ENCODE measurements at regions not wholly inside any gene's neighbourhood (a gene's known extent, or its start where the extent isn't known, plus 50 kb on each side); places are given as distances from the start of the nearest gene placed in this dataset.

DNA sequence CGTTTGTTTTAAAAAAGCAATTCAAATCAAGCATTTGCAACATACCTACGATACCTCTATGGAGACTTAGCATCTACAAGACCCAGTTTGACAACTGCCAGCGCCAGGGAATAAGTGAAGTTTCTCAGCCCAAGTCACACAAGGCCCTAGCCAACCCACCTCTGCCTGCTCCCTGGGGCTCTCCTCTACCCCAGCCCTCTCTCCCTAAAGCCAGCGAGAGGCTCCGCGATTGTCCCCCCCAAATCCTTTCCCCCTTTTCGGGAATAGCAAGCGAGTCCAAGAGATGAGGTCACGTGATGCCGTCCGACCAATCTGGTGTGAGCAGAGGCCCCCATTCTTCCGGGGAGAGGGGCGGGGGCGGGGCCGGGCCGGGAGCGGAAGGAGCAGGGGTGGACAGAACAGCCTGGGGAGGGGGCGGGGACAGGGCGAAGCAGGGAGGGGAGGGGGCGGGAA, 102.2 kb upstream of the RAB6C start:
- H3K4me1 ChIP-seq (ENCODE audit: control insufficient read depth, extremely low read depth, insufficient read depth, low read length): no peaks in the 10 kb centered on the region
- no peak for TF ChIP-seq EZH2 (IDR thresholded peaks at IDR 0.05; ENCODE audit: low read length, missing control alignments)
- TF ChIP-seq, protein P1, sequence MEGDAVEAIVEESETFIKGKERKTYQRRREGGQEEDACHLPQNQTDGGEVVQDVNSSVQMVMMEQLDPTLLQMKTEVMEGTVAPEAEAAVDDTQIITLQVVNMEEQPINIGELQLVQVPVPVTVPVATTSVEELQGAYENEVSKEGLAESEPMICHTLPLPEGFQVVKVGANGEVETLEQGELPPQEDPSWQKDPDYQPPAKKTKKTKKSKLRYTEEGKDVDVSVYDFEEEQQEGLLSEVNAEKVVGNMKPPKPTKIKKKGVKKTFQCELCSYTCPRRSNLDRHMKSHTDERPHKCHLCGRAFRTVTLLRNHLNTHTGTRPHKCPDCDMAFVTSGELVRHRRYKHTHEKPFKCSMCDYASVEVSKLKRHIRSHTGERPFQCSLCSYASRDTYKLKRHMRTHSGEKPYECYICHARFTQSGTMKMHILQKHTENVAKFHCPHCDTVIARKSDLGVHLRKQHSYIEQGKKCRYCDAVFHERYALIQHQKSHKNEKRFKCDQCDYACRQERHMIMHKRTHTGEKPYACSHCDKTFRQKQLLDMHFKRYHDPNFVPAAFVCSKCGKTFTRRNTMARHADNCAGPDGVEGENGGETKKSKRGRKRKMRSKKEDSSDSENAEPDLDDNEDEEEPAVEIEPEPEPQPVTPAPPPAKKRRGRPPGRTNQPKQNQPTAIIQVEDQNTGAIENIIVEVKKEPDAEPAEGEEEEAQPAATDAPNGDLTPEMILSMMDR (conservative IDR thresholded peaks at IDR 0.05 in 1 of 2, IDR thresholded peaks at IDR 0.05 in 1 of 2; ENCODE audit: low read depth in 1 of 2, low read length in 2 of 2): no peak
- peak; percentile 68 to 85 for DNase-seq (ENCODE audit: low read depth in 2 of 2)
- H3K27ac ChIP-seq (ENCODE audit: insufficient read depth, low read length): no peak overlapping the region
- H3K36me3 ChIP-seq (ENCODE audit: control insufficient read depth, insufficient read depth, low read length): no peaks in the 10 kb centered on the region
- H3K9me3 ChIP-seq (ENCODE audit: control insufficient read depth, insufficient read depth, low read depth, low read length): no peaks in the 10 kb centered on the region
- H2AFZ ChIP-seq (ENCODE audit: low read length): peak overlapping the region; percentile 92
- H3K4me3 ChIP-seq (replicated peaks in 1 of 4; ENCODE audit: control extremely low read depth in 1 of 4, insufficient read depth in 1 of 4, low read depth in 3 of 4, low read length in 4 of 4): peak overlapping the region; percentile 58 to 86 (median 68)
- H3K9ac ChIP-seq (ENCODE audit: insufficient read depth, low read length): peak overlapping the region; percentile 37
- no peaks in the 10 kb centered on the region for H3K79me2 ChIP-seq (ENCODE audit: control insufficient read depth, insufficient read depth, low read length)
- no peaks in the 10 kb centered on the region for H4K20me1 ChIP-seq (ENCODE audit: control insufficient read depth, extremely low read depth, insufficient read depth, low read length)
- H3K4me2 ChIP-seq (ENCODE audit: extremely low read depth, insufficient read depth, low read length): peak overlapping the region; percentile 84
- no peaks in the 10 kb centered on the region for H3K27me3 ChIP-seq (ENCODE audit: control insufficient read depth, insufficient read depth, low read length)

DNA sequence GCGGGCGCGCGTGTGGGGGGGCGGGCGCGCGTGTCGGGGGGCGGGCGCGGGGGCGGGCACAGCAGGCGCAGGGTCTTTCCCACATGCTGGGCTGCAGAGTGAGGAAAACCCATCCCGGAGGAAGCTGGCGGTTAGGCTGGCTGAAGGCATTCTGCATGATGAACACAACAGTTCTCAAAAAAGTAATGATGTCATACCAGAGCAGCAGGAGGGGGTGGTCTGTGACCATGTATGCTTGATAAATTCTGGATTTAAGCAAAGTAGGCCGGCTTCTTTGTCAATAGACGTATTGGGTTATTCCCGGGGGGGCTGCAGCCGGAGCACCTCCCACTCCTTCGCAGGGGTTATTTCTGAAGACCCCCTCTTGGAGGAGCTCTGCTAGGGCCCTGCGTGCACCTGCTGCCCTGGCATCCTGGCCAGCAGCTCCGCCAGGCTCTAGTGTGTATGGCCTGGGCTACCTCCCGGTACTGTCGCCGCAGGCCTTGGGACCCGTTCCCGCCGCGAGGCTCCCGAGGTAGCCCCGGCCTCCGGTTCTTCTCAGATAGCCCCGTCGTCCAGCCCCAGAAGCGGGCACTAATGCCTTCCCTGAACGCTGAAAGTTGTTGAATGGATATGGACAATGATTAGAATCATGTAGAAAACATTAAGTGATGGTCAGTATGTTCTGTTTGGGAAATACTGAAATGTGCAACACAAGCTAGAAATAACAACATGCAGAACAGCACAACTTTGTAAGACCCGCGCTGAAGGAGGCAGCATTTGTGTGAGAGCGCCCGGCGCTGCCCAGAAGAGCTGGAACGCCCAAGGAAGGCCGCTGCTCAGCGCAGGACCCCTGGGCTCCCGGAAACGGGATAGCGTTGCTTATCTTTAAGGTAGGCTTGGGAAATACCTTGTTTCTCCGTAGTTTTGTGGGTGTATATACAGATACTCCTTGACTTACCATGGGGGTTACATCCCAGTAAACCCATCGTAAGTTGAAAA, 101.4 kb upstream of the RAB6C start:
- H3K4me2 ChIP-seq (ENCODE audit: extremely low read depth, insufficient read depth, low read length): peak overlapping the region; percentile 59
- no peaks in the 10 kb centered on the region for H3K27me3 ChIP-seq (ENCODE audit: control insufficient read depth, insufficient read depth, low read length)
- H3K79me2 ChIP-seq (ENCODE audit: control insufficient read depth, insufficient read depth, low read length): no peaks in the 10 kb centered on the region
- no peaks in the 10 kb centered on the region for H4K20me1 ChIP-seq (ENCODE audit: control insufficient read depth, extremely low read depth, insufficient read depth, low read length)
- H3K9ac ChIP-seq (ENCODE audit: insufficient read depth, low read length): no peak overlapping the region
- no peak overlapping the region for H3K27ac ChIP-seq (ENCODE audit: insufficient read depth, low read length)
- peak overlapping the region in 2 of 4 experiments; percentile 44 to 53 for H3K4me3 ChIP-seq (replicated peaks in 1 of 4; ENCODE audit: control extremely low read depth in 1 of 4, insufficient read depth in 1 of 4, low read depth in 3 of 4, low read length in 4 of 4)
- TF ChIP-seq, protein P1 (conservative IDR thresholded peaks at IDR 0.05 in 1 of 2, IDR thresholded peaks at IDR 0.05 in 1 of 2; ENCODE audit: low read depth in 1 of 2, low read length in 2 of 2): no peak
- TF ChIP-seq EZH2 (IDR thresholded peaks at IDR 0.05; ENCODE audit: low read length, missing control alignments): no peak
- DNase-seq (ENCODE audit: low read depth in 2 of 2): peak; percentile 57 to 65
- no peaks in the 10 kb centered on the region for H3K36me3 ChIP-seq (ENCODE audit: control insufficient read depth, insufficient read depth, low read length)
- H3K4me1 ChIP-seq (ENCODE audit: control insufficient read depth, extremely low read depth, insufficient read depth, low read length): no peaks in the 10 kb centered on the region
- no peak overlapping the region for H2AFZ ChIP-seq (ENCODE audit: low read length)
- H3K9me3 ChIP-seq (ENCODE audit: control insufficient read depth, insufficient read depth, low read depth, low read length): no peaks in the 10 kb centered on the region

DNA sequence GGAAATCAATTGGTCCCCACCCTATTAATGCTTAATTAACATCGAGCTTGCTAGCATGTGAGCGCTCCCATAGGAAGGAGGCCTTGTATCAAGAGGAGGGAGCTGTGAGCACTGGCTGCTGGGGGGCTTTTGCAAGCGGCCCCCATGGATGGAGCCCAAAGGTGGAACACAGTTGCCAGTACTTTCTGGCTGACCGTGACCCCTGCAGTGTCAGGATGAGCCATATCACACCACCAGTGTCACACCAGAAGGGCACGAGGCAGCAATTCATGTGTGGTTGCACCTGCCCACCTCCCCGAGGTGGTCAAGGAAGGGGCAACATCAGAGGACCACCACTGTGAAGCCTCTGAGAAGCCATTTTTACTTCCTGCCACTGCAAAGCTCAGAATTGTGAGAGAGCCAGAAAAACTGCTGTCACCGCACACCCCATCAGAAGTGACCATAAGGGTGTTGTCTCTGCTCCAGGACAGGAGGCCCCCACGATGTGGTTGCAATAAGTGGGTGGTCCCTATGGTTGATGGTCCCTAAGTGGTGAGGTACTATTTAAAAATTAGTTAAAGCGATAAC, 99.8 kb upstream of the RAB6C start:
- Histone ChIP-seq H3K9me3 (ENCODE audit: control insufficient read depth, insufficient read depth, low read depth, low read length) (no peaks in the 10 kb centered on the region), H3K4me3 (replicated peaks in 1 of 4; ENCODE audit: control extremely low read depth in 1 of 4, insufficient read depth in 1 of 4, low read depth in 3 of 4, low read length in 4 of 4) (no peak overlapping the region), H3K4me1 (ENCODE audit: control insufficient read depth, extremely low read depth, insufficient read depth, low read length) (no peaks in the 10 kb centered on the region), H3K27ac (ENCODE audit: insufficient read depth, low read length) (no peak overlapping the region), H3K36me3 (ENCODE audit: control insufficient read depth, insufficient read depth, low read length) (no peaks in the 10 kb centered on the region), H3K4me2 (ENCODE audit: extremely low read depth, insufficient read depth, low read length) (no peak overlapping the region), H4K20me1 (ENCODE audit: control insufficient read depth, extremely low read depth, insufficient read depth, low read length) (no peaks in the 10 kb centered on the region), H3K79me2 (ENCODE audit: control insufficient read depth, insufficient read depth, low read length) (no peaks in the 10 kb centered on the region), H3K27me3 (ENCODE audit: control insufficient read depth, insufficient read depth, low read length) (no peaks in the 10 kb centered on the region), H3K9ac (ENCODE audit: insufficient read depth, low read length) (no peak overlapping the region), H2AFZ (ENCODE audit: low read length) (no peak overlapping the region)
- DNase-seq (ENCODE audit: low read depth in 2 of 2): no peak
- TF ChIP-seq EZH2 (IDR thresholded peaks at IDR 0.05; ENCODE audit: low read length, missing control alignments): no peak
- TF ChIP-seq, protein P1 (conservative IDR thresholded peaks at IDR 0.05 in 1 of 2, IDR thresholded peaks at IDR 0.05 in 1 of 2; ENCODE audit: low read depth in 1 of 2, low read length in 2 of 2): no peak
